ENCODE measurements at regions not wholly inside any gene's neighbourhood (a gene's known extent, or its start where the extent isn't known, plus 50 kb on each side); places are given as distances from the start of the nearest gene placed in this dataset.

- TF ChIP-seq CTCF (IDR thresholded peaks at IDR 0.05), result no peak
- no peak for TF ChIP-seq POLR2A (IDR thresholded peaks at IDR 0.05)
- no peak for TF ChIP-seq EP300 (IDR thresholded peaks at IDR 0.05)
Observed at GRCh38 chr12:78611504-78611903, 253.1 kb upstream of the SYT1 start.

Measured in suprapubic skin (tissue), 3 donors.